Parathyroid adenoma (tissue), 2 donors: ENCODE measurements at regions not wholly inside any gene's neighbourhood (a gene's known extent, or its start where the extent isn't known, plus 50 kb on each side); places are given as distances from the start of the nearest gene placed in this dataset.
"Not testable (repeated sequence)": the region's sequence is repeated elsewhere in the genome, so short reads cannot be mapped to it uniquely, and the experiment has no call there.

Experiments used
- H2AFZ ChIP-seq: fragments of 300-600 bp; sonication (generic); one replicate; pipeline ENCODE4 v1.7.0; 2017; ENCODE audit warnings: antibody characterized with exemption, mild to moderate bottlenecking
- H3K27ac ChIP-seq: fragments of 300-600 bp; sonication (generic); one replicate; pipeline ENCODE4 v1.7.0; 2017
- H3K27me3 ChIP-seq: fragments of 300-600 bp; sonication (generic); one replicate; pipeline ENCODE4 v1.7.0; 2017; ENCODE audit warnings: low read length; ENCODE audit not compliant: control insufficient read depth, insufficient read depth
- H3K36me3 ChIP-seq: fragments of 300-600 bp; sonication (generic); one replicate; pipeline ENCODE4 v1.7.0; 2017; ENCODE audit warnings: low read length; ENCODE audit not compliant: control insufficient read depth, insufficient read depth
- H3K4me1 ChIP-seq: fragments of 300-600 bp; sonication (generic); one replicate; pipeline ENCODE4 v1.7.0; 2017; ENCODE audit warnings: control low read depth
- H3K4me2 ChIP-seq: fragments of 300-600 bp; sonication (generic); one replicate; pipeline ENCODE4 v1.7.0; 2017; ENCODE audit warnings: low read length
- H3K4me3 ChIP-seq: fragments of 300-600 bp; sonication (generic); one replicate; pipeline ENCODE4 v1.7.0; 2017; ENCODE audit warnings: low read depth, low read length
- H3K79me2 ChIP-seq: fragments of 300-600 bp; sonication (generic); one replicate; pipeline ENCODE4 v1.7.0; 2017; ENCODE audit warnings: control low read depth
- H3K9ac ChIP-seq: fragments of 300-600 bp; sonication (generic); one replicate; pipeline ENCODE4 v1.7.0; 2017; ENCODE audit warnings: mild to moderate bottlenecking
- H3K9me3 ChIP-seq: fragments of 300-600 bp; sonication (generic); one replicate; pipeline ENCODE4 v1.7.0; 2017; ENCODE audit warnings: low read length; ENCODE audit not compliant: control insufficient read depth
- TF ChIP-seq, protein P1 (sequence below): fragments of 300-600 bp; sonication (generic); IDR thresholded peaks from one replicate; pipeline ENCODE4 v1.7.0; 2017; ENCODE audit warnings: antibody characterized with exemption, mild to moderate bottlenecking
- donor health status: primary hyperparathyroidism.

DNA sequence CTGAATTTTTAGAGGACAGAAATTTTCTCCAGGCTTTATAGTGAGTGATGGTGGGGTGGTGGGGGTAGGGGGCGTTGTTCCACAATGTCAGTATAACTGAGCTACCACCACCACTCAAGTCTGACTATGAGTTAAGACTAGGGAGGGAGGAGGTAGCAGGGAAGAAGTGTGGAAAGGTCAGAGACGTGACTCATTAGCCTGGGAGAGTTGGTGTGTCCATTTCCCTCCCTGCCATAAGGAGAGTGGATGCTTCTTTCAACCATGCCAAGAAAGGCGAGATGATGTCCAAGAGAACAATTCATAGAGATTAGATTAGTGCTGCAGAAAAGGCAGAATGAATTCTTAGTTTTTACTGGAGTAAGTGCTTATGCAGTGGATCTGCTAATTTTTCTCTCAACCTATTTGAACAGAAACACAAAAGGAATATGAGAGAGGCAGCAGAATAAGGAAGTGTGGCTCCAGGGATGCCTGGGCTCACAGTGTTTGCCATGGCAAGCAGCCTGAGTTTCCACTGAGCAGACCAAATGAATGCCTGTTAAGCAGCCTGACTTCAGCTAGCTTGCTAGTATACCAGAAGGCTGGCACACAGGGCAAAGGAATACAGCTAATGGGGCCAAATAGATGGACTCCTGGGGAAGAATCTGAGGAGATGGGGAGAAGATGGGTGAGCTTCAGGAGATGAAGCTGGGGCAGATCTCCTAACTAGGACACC lies 708.9 kb downstream of the NTRK3 start:
- Histone ChIP-seq H2AFZ (no peak overlapping the region), H3K27ac (no peak overlapping the region), H3K9ac (no peak overlapping the region), H3K36me3 (no peaks in the 10 kb centered on the region), H3K9me3 (no peaks in the 10 kb centered on the region), H3K27me3 (no peaks in the 10 kb centered on the region), H3K4me2 (no peak overlapping the region), H3K4me3 (no peak overlapping the region), H3K79me2 (no peaks in the 10 kb centered on the region), H3K4me1 (no peaks in the 10 kb centered on the region)
- TF ChIP-seq, protein P1, sequence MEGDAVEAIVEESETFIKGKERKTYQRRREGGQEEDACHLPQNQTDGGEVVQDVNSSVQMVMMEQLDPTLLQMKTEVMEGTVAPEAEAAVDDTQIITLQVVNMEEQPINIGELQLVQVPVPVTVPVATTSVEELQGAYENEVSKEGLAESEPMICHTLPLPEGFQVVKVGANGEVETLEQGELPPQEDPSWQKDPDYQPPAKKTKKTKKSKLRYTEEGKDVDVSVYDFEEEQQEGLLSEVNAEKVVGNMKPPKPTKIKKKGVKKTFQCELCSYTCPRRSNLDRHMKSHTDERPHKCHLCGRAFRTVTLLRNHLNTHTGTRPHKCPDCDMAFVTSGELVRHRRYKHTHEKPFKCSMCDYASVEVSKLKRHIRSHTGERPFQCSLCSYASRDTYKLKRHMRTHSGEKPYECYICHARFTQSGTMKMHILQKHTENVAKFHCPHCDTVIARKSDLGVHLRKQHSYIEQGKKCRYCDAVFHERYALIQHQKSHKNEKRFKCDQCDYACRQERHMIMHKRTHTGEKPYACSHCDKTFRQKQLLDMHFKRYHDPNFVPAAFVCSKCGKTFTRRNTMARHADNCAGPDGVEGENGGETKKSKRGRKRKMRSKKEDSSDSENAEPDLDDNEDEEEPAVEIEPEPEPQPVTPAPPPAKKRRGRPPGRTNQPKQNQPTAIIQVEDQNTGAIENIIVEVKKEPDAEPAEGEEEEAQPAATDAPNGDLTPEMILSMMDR, result no peak

DNA sequence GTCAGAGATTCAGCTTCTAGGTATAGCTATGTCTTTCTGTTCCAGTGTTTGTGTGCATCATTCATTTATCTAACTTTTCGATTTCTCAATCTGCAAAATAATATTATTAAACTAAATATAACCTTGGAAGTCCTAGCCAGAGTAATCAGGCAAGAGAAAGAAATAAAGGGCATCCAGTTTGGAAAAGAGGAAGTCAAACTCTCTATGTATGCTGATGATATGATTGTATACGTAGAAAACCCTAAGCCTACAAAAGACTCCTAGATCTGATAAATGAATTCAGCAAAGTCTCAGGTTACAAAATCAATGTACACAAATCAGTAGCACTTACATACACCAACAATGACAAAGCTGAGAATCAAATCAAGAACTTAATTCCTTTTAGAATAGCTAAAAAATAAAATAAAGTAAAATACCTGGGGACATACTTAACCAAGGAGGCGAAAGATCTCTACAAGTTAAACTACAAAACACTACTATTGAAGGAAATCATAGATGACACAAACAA lies 718.2 kb downstream of the NTRK3 start:
- Histone ChIP-seq H3K9ac (no peak overlapping the region), H3K4me2 (no peak overlapping the region), H2AFZ (no peak overlapping the region), H3K4me1 (no peaks in the 10 kb centered on the region), H3K27me3 (no peaks in the 10 kb centered on the region), H3K9me3 (no peaks in the 10 kb centered on the region), H3K27ac (no peak overlapping the region), H3K4me3 (no peak overlapping the region), H3K36me3 (no peaks in the 10 kb centered on the region), H3K79me2 (no peaks in the 10 kb centered on the region)
- TF ChIP-seq, protein P1, result no peak

DNA sequence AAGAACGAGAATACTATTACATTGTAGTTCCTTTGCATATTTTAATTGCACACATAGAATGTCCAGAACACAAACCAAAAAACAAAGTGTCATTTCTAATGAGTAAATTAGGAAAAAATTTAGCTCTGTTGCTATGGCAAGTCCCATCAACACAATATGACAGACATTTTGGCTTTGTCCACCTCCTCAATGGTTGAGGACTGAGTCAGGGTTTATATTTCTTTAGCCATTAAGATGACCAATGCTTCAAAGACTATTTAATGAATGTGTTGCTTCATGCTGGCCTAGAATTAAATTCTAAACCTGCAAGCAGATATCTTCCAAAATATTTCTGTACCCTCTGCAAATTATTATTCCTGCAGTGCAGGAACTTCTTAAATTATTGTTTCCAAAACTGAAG lies 719.2 kb downstream of the NTRK3 start:
- no peak overlapping the region for H3K4me2 ChIP-seq
- H3K27me3 ChIP-seq, result no peaks in the 10 kb centered on the region
- no peak overlapping the region for H3K27ac ChIP-seq
- no peaks in the 10 kb centered on the region for H3K36me3 ChIP-seq
- H3K79me2 ChIP-seq, result no peaks in the 10 kb centered on the region
- no peak overlapping the region for H2AFZ ChIP-seq
- H3K4me3 ChIP-seq, result no peak overlapping the region
- H3K4me1 ChIP-seq, result no peaks in the 10 kb centered on the region
- H3K9ac ChIP-seq, result no peak overlapping the region
- TF ChIP-seq, protein P1, result no peak
- H3K9me3 ChIP-seq, result no peaks in the 10 kb centered on the region

DNA sequence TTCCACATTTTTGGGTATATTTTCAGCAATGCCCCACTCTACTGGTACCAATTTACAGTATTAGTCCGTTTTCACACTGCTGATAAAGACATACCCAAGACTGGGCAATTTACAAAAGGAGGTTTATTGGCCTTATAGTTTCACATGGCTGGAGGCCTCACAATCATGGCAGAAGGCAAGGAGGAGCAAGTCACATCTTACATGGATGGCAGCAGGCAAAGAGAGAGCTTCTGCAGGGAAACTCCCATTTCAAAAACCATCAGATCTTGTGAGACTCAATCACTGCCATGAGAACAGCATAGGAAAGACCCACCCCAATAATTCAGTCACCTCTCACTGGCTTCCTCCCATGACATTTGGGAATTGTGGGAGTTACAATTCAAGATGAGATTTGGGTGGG lies 722.9 kb downstream of the NTRK3 start:
- not testable (repeated sequence) for H2AFZ ChIP-seq

DNA sequence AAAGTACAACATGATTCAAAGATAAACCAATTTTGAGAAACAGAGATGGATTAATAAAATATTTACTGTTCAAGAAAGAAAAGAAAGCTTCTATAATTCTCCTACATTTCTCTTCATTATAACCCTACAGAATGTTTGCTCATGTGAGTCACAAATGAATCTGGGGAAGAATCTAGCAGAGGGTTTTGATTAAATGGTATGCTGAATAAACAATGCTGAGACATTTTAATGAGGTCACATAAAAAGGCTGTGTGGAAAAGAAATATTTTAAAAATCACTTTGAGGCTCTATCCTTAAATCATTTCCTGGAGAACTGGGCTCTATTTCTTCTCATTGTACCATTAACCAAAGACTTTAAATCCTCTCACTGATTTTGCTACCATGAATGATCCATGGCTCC lies 727.7 kb downstream of the NTRK3 start:
- Histone ChIP-seq H3K4me2 (no peak overlapping the region), H3K4me1 (no peaks in the 10 kb centered on the region), H3K4me3 (no peak overlapping the region), H3K27me3 (no peaks in the 10 kb centered on the region), H3K79me2 (no peaks in the 10 kb centered on the region), H3K9me3 (no peaks in the 10 kb centered on the region), H3K27ac (no peak overlapping the region), H2AFZ (no peak overlapping the region), H3K36me3 (no peaks in the 10 kb centered on the region), H3K9ac (no peak overlapping the region)
- TF ChIP-seq, protein P1, result no peak

More for the DNA sequence above, 722.9 kb downstream of the NTRK3 start:
- H3K27ac ChIP-seq, H3K4me3 ChIP-seq, H3K9ac ChIP-seq, H3K9me3 ChIP-seq, H3K4me1 ChIP-seq, H3K79me2 ChIP-seq, H3K4me2 ChIP-seq, H3K27me3 ChIP-seq, H3K36me3 ChIP-seq: not testable (repeated sequence)
